DOHH2 (cell line): ENCODE measurements at regions not wholly inside any gene's neighbourhood (a gene's known extent, or its start where the extent isn't known, plus 50 kb on each side); places are given as distances from the start of the nearest gene placed in this dataset.
"Not testable (repeated sequence)": the region's sequence is repeated elsewhere in the genome, so short reads cannot be mapped to it uniquely, and the experiment has no call there.

Experiments used
- H3F3A ChIP-seq: fragments of 200-600 bp; sonication (generic), shearing (Covaris generic); 2 replicates; pipeline ENCODE4 v1.6.0; 2016; ENCODE audit warnings: antibody characterized with exemption, mild to moderate bottlenecking; ENCODE audit not compliant: control insufficient read depth, insufficient read depth
- H3K27ac ChIP-seq: fragments of 200-600 bp; sonication (generic); 2 replicates; pipeline ENCODE4 v1.5.1; 2014; ENCODE audit warnings: low read depth, mild to moderate bottlenecking, low read length, moderate library complexity
- H3K27me3 ChIP-seq: fragments of 200-600 bp; sonication (generic); 2 replicates; pipeline ENCODE4 v1.6.1; 2014; ENCODE audit warnings: mild to moderate bottlenecking, low read length, mixed read lengths; ENCODE audit not compliant: control insufficient read depth
- H3K36me3 ChIP-seq: fragments of 200-600 bp; sonication (generic); 2 replicates; pipeline ENCODE4 v1.6.1; 2014; ENCODE audit warnings: mild to moderate bottlenecking, low read length, moderate library complexity, mixed read lengths; ENCODE audit not compliant: control insufficient read depth
- H3K4me1 ChIP-seq: fragments of 200-600 bp; sonication (generic); 2 replicates; pipeline ENCODE4 v1.6.1; 2014; ENCODE audit warnings: mild to moderate bottlenecking, low read length, mixed read lengths; ENCODE audit not compliant: control insufficient read depth
- H3K4me2 ChIP-seq: fragments of 200-600 bp; sonication (generic); 2 replicates; pipeline ENCODE4 v1.6.0; 2014; ENCODE audit warnings: mild to moderate bottlenecking, low read length, moderate library complexity
- H3K4me3 ChIP-seq: fragments of 200-600 bp; sonication (generic); 2 replicates; pipeline ENCODE4 v1.5.1; 2014; ENCODE audit warnings: mild to moderate bottlenecking, low read length, mixed read lengths
- H3K79me2 ChIP-seq: fragments of 200-600 bp; sonication (generic); 2 replicates; pipeline ENCODE4 v1.6.1; 2014; ENCODE audit warnings: mild to moderate bottlenecking, low read length, mixed read lengths; ENCODE audit not compliant: control insufficient read depth
- H3K9me2 ChIP-seq: fragments of 200-600 bp; sonication (generic); replicated peaks from 2 replicates; pipeline ENCODE4 v1.6.1; 2014; ENCODE audit warnings: mild to moderate bottlenecking, low read length, mixed read lengths; ENCODE audit not compliant: control insufficient read depth
- H3K9me3 ChIP-seq: fragments of 200-600 bp; sonication (generic); 2 replicates; pipeline ENCODE4 v1.6.1; 2014; ENCODE audit warnings: antibody characterized with exemption, low read length, mixed read lengths; ENCODE audit not compliant: control insufficient read depth, insufficient read depth
- H4K20me1 ChIP-seq: fragments of 200-600 bp; sonication (generic); 2 replicates; pipeline ENCODE4 v1.6.0; 2014; ENCODE audit warnings: low read depth, mild to moderate bottlenecking, antibody characterized with exemption, low read length, moderate library complexity; ENCODE audit not compliant: control insufficient read depth, insufficient read depth

- H3K36me3 ChIP-seq, H3K4me1 ChIP-seq, H4K20me1 ChIP-seq, H3K79me2 ChIP-seq, H3K4me3 ChIP-seq, H3K4me2 ChIP-seq, H3K9me2 ChIP-seq, H3K9me3 ChIP-seq, H3K27ac ChIP-seq, H3K27me3 ChIP-seq, H3F3A ChIP-seq: not testable (repeated sequence)
Observed at GRCh38 chrX:115840729-115841409, 279.9 kb downstream of the PLS3 start.

GRCh38 chrX:115850986-115851385 is 290.0 kb downstream of the PLS3 start:
- not testable (repeated sequence) for H3K4me1 ChIP-seq, H3K4me3 ChIP-seq, H4K20me1 ChIP-seq, H3K9me3 ChIP-seq, H3K27me3 ChIP-seq, H3K9me2 ChIP-seq, H3K79me2 ChIP-seq, H3F3A ChIP-seq, H3K27ac ChIP-seq, H3K4me2 ChIP-seq, H3K36me3 ChIP-seq

- not testable (repeated sequence) for H3F3A ChIP-seq, H3K79me2 ChIP-seq, H3K9me2 ChIP-seq, H3K27me3 ChIP-seq, H3K4me2 ChIP-seq, H3K27ac ChIP-seq, H3K36me3 ChIP-seq, H3K4me3 ChIP-seq, H3K4me1 ChIP-seq, H3K9me3 ChIP-seq, H4K20me1 ChIP-seq
Observed at GRCh38 chrX:115853260-115853659, 292.3 kb downstream of the PLS3 start.

- not testable (repeated sequence) for H3K4me3 ChIP-seq, H3K9me3 ChIP-seq, H3K27me3 ChIP-seq, H3K27ac ChIP-seq, H3K79me2 ChIP-seq, H3K4me2 ChIP-seq, H3F3A ChIP-seq, H3K9me2 ChIP-seq, H4K20me1 ChIP-seq, H3K4me1 ChIP-seq, H3K36me3 ChIP-seq
Observed at GRCh38 chrX:115881170-115881569, 289.4 kb upstream of the AGTR2 start.

GRCh38 chrX:115884121-115884520 is 286.4 kb upstream of the AGTR2 start:
- not testable (repeated sequence) for H3K36me3 ChIP-seq, H3K27ac ChIP-seq, H3K9me3 ChIP-seq, H3K79me2 ChIP-seq, H3K9me2 ChIP-seq, H3K27me3 ChIP-seq, H4K20me1 ChIP-seq, H3K4me3 ChIP-seq, H3K4me1 ChIP-seq, H3K4me2 ChIP-seq, H3F3A ChIP-seq

- H4K20me1 ChIP-seq, H3K27me3 ChIP-seq, H3K27ac ChIP-seq, H3K9me3 ChIP-seq, H3K4me1 ChIP-seq, H3K36me3 ChIP-seq, H3K79me2 ChIP-seq, H3K9me2 ChIP-seq, H3F3A ChIP-seq, H3K4me3 ChIP-seq, H3K4me2 ChIP-seq: not testable (repeated sequence)
Observed at GRCh38 chrX:115888041-115888440, 282.5 kb upstream of the AGTR2 start.

- H3K4me2 ChIP-seq, H3F3A ChIP-seq, H3K9me2 ChIP-seq, H3K9me3 ChIP-seq, H3K27me3 ChIP-seq, H3K4me3 ChIP-seq, H3K27ac ChIP-seq, H4K20me1 ChIP-seq, H3K79me2 ChIP-seq, H3K4me1 ChIP-seq, H3K36me3 ChIP-seq: not testable (repeated sequence)
Observed at GRCh38 chrX:115888519-115888918, 282.0 kb upstream of the AGTR2 start.
